ENCODE measurements at regions not wholly inside any gene's neighbourhood (a gene's known extent, or its start where the extent isn't known, plus 50 kb on each side); places are given as distances from the start of the nearest gene placed in this dataset.

DNA sequence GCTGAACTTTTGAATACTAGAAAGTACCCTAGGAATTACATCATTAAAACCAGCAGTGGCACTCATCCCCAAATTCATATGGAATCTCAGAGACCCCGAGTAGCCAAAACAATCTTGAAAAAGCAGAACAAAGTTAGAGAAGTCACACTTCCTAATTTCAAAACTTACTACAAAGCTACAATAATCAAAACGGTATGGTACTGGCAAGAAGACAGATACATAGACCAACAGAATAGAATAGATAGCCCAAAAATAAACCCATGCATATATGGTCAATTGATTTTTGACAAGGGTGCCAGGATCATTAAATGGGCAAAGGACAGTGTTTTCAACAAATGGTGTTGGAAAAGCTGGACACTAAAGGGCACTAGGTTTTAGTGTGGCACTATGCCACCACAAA is 176.0 kb upstream of the NDUFV2 start:
- Histone ChIP-seq H2AFZ (ENCODE audit: low read depth, low read length) (no peak overlapping the region), H3K27me3 (ENCODE audit: control insufficient read depth in 2 of 2, insufficient read depth in 2 of 2, low read length in 2 of 2) (no peaks in the 10 kb centered on the region), H3K27ac (ENCODE audit: extremely low read depth, low read depth, low read length) (no peak overlapping the region), H3K9me1 (ENCODE audit: control insufficient read depth, insufficient read depth, low read length) (no peaks in the 10 kb centered on the region), H3K36me3 (ENCODE audit: control insufficient read depth, insufficient read depth, low read length) (peaks cover 10% of the 10 kb centered on the region; the same call in 2 of the 3 replicates), H3K9me3 (replicated peaks; ENCODE audit: control insufficient read depth, insufficient read depth, low read depth, low read length) (peaks cover 27% of the 10 kb centered on the region), H3K9ac (ENCODE audit: insufficient read depth in 1 of 2, low read depth in 2 of 2, low read length in 2 of 2) (no peak overlapping the region), H3K79me2 (ENCODE audit: control insufficient read depth, insufficient read depth, low read length) (no peaks in the 10 kb centered on the region), H3K4me2 (ENCODE audit: insufficient read depth, low read length) (no peak overlapping the region), H3K4me3 (no peak overlapping the region), H4K20me1 (replicated peaks; ENCODE audit: control insufficient read depth, insufficient read depth, low read length) (no peaks in the 10 kb centered on the region), H3K4me1 (replicated peaks in 1 of 2; ENCODE audit: control insufficient read depth in 2 of 2, insufficient read depth in 2 of 2, low read length in 2 of 2) (no peaks in the 10 kb centered on the region; a peak in 2 of 5 replicates)
- TF ChIP-seq RCOR1 (IDR thresholded peaks at IDR 0.05; ENCODE audit: borderline replicate concordance in 1 of 2, low read depth in 2 of 2, low read length in 2 of 2), result 0 out of 4 replicates have a peak, but pooled peaks of 1 of the 2 experiments have one; percentile 35
- TF ChIP-seq TRIM28 (IDR thresholded peaks at IDR 0.05), result peak; percentile 96
- no peak for TF ChIP-seq CEBPG (CRISPR knock-in tag; IDR thresholded peaks at IDR 0.05)
- TF ChIP-seq CEBPG (tag; conservative IDR thresholded peaks at IDR 0.05 in 1 of 2, IDR thresholded peaks at IDR 0.05 in 1 of 2), result no peak
- TF ChIP-seq, protein P1, sequence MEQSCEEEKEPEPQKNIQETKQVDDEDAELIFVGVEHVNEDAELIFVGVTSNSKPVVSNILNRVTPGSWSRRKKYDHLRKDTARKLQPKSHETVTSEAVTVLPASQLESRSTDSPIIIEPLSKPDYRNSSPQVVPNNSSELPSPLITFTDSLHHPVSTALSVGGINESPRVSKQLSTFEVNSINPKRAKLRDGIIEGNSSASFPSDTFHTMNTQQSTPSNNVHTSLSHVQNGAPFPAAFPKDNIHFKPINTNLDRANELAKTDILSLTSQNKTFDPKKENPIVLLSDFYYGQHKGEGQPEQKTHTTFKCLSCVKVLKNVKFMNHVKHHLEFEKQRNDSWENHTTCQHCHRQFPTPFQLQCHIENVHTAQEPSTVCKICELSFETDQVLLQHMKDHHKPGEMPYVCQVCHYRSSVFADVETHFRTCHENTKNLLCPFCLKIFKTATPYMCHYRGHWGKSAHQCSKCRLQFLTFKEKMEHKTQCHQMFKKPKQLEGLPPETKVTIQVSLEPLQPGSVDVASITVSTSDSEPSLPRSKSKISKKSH (CRISPR knock-in tag; IDR thresholded peaks at IDR 0.05), result 0 out of 2 replicates have a peak, but pooled peaks have one; percentile 33
- TF ChIP-seq NFE2L1 (tag; IDR thresholded peaks at IDR 0.05; ENCODE audit: borderline replicate concordance, low read depth), result 0 out of 2 replicates have a peak, but pooled peaks have one; percentile 8
- TF ChIP-seq FOS (IDR thresholded peaks at IDR 0.05; ENCODE audit: extremely low read depth, insufficient read length), result no peak
- peak; percentile 74 for TF ChIP-seq RBM25 (IDR thresholded peaks at IDR 0.05; ENCODE audit: low read depth, low read length, severe bottlenecking)
- TF ChIP-seq ADNP (tag; IDR thresholded peaks at IDR 0.05), result peak; percentile 87
- no peak for TF ChIP-seq ARID2 (IDR thresholded peaks at IDR 0.05)
- TF ChIP-seq ZNF274 (IDR thresholded peaks at IDR 0.05; ENCODE audit: borderline replicate concordance, low read depth, low read length), result peak; percentile 84
- TF ChIP-seq BCOR (IDR thresholded peaks at IDR 0.05), result peak; percentile 90
- no peak for TF ChIP-seq DIDO1 (tag; IDR thresholded peaks at IDR 0.05; ENCODE audit: low read depth)
- peak; percentile 42 to 58; a peak in 2 of 3 replicates for TF ChIP-seq CBX3 (IDR thresholded peaks at IDR 0.05; ENCODE audit: borderline replicate concordance in 1 of 2, low read length in 2 of 2)
- TF ChIP-seq, protein P2, sequence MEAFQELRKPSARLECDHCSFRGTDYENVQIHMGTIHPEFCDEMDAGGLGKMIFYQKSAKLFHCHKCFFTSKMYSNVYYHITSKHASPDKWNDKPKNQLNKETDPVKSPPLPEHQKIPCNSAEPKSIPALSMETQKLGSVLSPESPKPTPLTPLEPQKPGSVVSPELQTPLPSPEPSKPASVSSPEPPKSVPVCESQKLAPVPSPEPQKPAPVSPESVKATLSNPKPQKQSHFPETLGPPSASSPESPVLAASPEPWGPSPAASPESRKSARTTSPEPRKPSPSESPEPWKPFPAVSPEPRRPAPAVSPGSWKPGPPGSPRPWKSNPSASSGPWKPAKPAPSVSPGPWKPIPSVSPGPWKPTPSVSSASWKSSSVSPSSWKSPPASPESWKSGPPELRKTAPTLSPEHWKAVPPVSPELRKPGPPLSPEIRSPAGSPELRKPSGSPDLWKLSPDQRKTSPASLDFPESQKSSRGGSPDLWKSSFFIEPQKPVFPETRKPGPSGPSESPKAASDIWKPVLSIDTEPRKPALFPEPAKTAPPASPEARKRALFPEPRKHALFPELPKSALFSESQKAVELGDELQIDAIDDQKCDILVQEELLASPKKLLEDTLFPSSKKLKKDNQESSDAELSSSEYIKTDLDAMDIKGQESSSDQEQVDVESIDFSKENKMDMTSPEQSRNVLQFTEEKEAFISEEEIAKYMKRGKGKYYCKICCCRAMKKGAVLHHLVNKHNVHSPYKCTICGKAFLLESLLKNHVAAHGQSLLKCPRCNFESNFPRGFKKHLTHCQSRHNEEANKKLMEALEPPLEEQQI (IDR thresholded peaks at IDR 0.05), result peak; percentile 81; the same call in 1 of the 2 replicates
- TF ChIP-seq KDM1A (IDR thresholded peaks at IDR 0.05), result peak; percentile 54 to 75; a peak in 3 of 4 replicates
- TF ChIP-seq TRIM24 (IDR thresholded peaks at IDR 0.05), result peak in 1 of 2 experiments; percentile 76; a peak in 2 of 4 replicates
- TF ChIP-seq MECOM (CRISPR knock-in tag; IDR thresholded peaks at IDR 0.05), result no peak
- peak; percentile 83; the same call in 1 of the 2 replicates for TF ChIP-seq SMARCA5 (IDR thresholded peaks at IDR 0.05)
- no peak for TF ChIP-seq MCM7 (IDR thresholded peaks at IDR 0.05)
- intact Hi-C loops (cut with micrococcal nuclease), result no loop called here
- ChIA-PET POLR2A (interaction anchor here (0.6 kb wide), 1 partner anchor 427 kb away, joined by 3 read pairs; no protein-coding TSS in a partner anchor), CTCF (ENCODE audit: low intra/inter-chr PET ratio) (no interaction called here)
- no TSS peak for BruUV-seq (replicated peaks)
- DNase-seq (ENCODE audit: extremely low read depth in 1 of 4, low spot score in 3 of 4), result no peak
- 19% methylated on average over 2 of the region's 2 CpGs for WGBS (ENCODE audit: insufficient coverage, low coverage, missing lambda C conversion rate)
- ATAC-seq, result no peak
- in situ Hi-C loops (cut with MboI), result no loop called here
- no peak for FAIRE-seq

All from K562 (cell line).